SHP77 (cell line): ENCODE measurements at regions not wholly inside any gene's neighbourhood (a gene's known extent, or its start where the extent isn't known, plus 50 kb on each side); places are given as distances from the start of the nearest gene placed in this dataset.
"Not testable (repeated sequence)": the region's sequence is repeated elsewhere in the genome, so short reads cannot be mapped to it uniquely, and the experiment has no call there.

Experiments used
- DNase-seq, 2 experiments: peaks; one replicate each; lab custom pipeline; 2025; lab: John Stamatoyannopoulos, UW

DNA sequence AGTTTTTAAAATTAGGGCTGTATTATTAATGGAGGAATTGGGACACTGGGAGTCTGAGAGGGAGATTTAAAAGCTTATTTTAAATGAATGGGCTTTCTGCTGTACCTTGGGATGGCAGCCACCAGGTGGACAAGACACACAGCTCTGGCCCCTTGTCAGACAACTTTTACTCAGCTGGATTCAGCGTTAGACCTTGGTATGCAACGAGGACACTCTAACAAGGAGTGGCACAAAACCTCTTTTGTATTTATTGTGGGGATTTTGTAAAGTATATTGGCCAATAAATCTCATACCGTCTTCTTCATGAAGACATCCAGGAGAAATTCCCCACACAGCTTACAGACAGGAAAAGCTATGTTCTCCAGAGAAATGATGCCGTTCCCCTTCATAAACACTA lies 105.7 kb downstream of the LCA5 start:
- no peak for DNase-seq

DNA sequence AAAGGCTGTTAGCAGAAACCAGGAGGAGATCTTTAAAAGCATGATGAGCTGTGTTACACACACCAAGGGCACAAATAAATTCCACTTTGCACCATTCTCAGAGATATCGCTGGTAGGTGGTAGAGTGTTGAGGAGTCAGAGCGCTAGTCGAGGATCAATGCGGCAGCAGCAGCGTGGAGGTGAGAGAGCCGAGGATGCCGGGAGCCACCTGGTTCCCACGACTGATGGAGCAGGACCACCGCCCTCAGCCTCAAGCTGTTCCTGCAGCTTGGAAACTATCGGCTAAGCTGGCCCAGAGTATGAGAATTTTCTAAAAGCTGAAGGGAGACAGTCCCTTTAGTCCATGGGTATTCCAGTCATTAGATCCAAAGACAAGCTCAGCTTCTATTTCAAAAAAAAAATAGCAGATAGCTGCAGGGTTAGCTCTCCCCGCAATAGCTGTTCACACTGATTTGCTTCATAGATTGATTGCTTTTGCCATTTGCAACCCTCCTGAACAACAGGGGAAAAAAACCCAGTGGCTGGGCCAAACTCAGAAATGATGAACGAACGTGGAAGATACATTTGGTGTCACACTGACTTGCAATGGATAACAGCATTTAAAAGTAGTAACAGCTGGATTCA lies 106.2 kb downstream of the LCA5 start:
- no peak for DNase-seq

DNA sequence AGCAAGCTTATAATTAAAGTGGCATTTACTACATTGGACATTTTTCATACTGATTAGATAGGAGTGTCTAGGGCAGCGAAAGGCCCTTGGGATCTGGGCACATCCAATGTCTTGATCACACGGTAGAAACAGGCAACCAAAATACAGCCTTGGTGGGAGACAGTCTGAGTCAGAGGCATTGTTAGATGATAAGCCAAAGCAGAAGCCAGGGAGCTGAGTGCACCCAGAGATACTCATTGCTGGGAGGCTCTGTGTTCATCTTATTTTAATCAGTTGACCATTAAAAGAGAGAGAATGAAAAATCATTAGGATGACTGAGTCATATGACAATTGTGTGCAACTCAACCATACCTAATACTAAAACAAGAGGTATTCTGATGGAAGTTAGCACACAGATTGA lies 109.5 kb downstream of the LCA5 start:
- DNase-seq = no peak

DNA sequence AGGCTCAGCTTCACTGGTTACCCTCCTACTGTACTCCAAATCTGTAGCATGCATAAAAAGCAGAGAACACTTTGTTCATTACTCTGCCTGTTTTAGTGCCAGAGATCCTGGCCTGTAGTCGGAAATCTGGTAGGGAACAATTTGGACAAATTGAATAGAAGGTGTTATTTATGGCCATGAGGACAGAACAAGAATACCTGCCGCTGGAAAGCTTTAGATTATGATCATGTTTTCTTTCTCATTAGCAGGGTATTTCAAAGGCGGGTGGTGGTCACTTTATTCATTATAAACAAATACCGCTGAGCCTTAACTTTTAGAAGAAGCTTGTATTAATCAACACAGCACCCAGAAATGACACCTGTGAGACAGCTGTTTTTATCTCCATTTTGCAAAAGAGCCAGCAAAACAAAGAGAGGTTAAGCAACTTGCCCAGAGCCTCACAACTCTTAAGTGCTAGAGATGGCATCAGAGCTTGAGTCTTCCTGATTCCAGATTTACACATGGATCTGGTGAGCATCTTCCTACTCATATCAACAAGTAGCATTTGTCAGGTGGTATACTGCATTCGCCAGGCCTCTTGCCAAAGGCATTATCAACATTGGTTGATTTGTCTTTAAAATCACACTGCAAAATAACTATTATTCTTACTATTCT lies 110.5 kb downstream of the LCA5 start:
- DNase-seq = no peak

DNA sequence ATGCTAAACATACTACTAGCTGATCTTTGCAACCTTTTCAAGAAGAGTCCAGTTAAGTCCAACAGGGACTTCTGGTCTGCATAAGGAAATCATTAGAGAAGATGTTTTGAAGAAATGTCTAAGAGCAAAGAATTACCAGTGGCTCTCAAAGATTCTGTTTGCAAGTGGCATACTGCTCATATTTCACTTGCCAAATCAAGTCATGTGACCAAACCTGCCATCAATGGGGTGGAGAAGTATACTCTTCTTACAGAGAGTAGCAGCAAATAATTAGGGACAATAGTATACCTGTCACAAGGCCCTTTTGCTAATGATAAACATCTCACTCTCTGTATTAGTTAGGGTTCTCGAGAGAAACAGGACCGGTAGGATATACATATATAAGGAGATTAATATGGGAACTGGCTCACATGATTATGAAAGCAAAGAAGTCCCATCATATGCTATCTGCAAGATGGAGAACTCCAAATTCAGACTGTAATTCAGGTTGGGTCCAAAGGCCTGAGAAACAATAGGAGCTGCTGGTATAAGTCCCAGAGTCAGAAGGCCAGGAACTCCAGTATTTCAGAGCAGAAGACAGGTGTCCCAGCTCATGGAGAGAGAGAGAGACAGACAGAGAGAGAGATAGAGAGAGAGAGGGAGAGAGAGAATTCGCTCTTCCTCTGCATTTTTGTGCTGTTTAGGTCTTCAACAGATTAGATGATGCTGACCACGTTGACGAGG lies 111.5 kb downstream of the LCA5 start:
- DNase-seq = no peak

DNA sequence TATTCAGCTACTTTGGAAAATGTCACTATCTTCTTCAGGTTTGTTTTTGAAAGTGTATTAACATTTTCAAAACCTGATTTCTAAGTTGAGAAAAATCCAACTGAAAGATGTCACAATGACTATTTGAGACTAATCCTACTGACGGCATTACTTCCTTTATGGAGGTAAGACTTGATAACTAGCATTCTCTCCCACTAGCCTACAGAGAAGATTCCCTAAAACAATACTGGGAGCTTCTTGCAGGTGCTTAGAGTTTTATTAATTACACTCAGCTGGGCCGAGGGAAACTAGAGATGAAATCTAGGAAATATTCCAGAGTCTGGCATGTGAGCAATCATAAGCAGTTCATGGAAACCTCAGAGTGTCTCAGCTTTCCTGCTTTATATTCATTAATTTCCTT lies 114.0 kb downstream of the LCA5 start:
- no peak for DNase-seq

DNA sequence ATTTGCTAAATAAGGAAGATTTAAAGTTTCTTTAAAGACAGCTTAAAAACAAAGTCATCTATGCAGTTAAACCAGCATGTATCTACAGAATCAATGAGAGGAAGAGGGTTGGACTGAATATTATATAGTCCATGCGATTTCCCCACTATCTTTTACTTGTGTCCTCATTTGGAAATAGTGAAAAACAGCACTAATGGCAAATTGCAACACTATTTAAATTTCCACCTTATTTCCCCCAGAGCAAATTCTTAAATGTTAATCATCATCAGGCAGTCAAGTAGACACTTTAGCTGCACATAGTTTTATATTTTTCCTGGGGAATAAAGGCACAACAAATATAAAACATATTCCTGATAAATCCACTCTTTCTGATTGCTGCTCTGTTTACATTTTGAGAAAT lies 114.6 kb downstream of the LCA5 start:
- no peak for DNase-seq

DNA sequence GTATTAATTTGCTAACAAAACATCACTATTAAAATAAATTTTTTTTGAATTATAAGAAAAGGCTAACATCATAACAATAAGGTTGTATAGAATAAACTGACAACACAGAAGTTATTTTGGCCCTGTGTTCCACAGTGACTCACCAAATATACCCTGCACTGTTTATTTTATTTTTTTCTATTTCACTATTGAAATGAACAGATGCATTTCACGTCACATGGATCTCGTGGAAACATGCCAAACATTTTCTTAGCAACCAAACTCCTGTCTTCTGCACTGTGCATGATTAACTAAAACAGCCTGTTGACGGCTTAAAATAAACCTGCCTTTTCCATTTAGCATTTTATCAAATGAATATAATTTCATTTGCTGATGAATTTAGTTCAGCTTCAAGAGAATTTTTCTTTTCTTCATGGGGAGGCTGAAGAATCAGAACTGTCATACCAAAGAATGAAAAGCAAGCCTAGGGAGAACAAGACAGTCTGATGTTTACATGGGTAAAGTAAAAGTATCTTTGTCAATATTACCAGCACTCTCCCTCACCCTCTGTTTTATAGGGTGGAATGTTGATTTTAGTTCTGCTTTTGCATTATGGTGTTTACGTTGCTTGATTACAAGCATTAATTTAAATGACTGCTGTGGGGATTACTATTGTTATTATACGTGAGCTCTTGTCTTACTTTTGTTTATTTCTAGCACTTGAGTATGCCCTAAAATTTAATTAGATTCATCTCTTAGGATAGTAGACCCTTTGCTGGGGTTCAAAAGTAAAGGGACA lies 115.3 kb downstream of the LCA5 start:
- DNase-seq = peak; percentile 64 to 72

DNA sequence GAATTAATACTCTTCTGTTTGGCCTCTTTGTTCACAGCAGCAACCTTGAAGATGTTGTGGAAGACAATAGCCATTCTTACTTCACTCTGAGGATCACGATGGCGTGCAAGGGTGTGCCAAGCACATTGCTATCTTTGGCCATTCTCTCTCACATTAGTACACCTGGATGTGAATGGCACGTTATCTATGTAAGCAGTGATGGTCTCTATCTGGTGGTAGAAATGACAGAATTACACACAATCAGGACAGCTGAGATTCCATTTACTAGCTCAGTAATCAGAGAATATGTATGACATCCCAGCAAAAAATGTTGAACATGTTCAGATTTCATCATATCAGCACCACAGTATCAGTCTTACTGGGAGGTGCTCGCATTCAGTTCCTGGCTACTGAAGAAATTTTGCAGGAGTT lies 116.2 kb downstream of the LCA5 start:
- peak; percentile 22 to 41 for DNase-seq

DNA sequence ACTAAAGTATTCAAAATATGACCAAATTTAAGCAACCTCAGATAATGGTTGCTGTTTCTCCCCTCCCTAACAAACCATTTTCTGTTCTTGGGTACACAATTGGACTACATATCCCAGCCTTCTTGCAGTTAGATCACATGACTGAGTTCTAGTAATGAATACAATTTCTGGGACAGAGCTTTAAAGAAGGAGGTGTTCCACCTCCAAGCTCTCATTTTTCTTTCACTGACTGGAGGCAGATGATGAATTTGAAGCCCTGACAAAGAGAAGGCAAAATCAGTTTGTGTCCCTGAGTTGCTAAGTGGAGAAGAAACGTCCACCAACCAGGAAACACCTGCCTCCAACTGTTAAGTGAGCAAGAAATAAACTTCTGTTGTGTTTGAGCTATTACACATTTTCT lies 117.2 kb downstream of the LCA5 start:
- peak; percentile 31 to 55 for DNase-seq

DNA sequence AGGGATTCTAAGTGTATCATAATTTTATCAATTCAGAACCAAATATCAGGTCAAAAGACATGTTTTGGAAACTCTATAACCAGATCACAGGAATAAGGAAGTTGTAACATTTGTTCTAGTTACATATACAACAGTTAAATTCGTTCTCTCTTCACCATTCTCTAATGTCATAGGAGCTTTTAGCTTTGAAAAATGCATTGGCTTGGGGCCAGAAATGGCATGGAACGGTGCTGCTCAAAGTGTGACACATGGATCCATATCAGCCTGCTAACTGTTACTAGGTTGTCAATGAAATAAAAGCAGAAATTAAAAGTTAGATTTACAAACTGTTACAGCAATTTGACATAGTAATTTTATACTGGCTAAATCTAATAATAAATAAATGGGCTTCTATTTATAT lies 120.3 kb downstream of the LCA5 start:
- DNase-seq = no peak

DNA sequence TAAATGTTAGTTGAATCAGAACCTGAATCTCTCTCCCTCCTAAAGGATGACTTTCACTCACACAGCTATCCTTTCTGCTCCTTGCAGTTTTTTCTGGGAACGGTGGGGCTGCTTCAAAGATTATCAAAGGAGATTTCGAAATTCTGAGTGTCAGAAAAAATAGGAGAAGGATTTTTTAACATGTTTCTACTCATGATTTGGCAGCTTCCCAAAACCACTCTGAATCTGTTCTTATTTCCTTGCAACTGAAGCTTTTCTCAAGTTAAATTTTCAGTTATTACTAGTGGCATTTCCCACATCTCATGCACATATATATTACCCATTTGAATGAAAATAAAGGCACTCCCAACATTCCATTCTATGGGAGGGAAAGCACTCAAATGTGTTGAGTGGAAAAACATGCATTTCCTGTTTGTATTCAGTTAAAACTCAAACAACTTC lies 123.6 kb downstream of the LCA5 start:
- no peak for DNase-seq

DNA sequence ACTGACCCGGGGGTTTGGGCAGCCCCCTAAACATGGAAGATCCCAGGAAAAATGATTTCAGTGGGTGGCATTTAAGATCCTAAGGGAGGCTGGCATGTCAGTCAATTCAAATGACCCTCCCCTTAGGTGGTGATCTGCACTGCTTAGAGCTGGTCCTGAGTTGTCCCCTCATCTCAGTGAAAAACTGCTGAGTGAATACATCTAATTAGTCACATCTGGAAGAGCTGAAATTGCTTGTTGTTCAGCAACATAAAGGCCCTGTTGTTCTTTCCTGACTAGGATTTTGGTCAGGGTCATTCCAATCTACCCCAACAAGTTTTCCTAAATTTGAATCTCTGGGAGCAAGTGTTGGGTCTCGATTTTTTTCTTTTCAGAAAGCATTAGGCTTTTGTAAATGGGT lies 126.4 kb downstream of the LCA5 start:
- no peak for DNase-seq

DNA sequence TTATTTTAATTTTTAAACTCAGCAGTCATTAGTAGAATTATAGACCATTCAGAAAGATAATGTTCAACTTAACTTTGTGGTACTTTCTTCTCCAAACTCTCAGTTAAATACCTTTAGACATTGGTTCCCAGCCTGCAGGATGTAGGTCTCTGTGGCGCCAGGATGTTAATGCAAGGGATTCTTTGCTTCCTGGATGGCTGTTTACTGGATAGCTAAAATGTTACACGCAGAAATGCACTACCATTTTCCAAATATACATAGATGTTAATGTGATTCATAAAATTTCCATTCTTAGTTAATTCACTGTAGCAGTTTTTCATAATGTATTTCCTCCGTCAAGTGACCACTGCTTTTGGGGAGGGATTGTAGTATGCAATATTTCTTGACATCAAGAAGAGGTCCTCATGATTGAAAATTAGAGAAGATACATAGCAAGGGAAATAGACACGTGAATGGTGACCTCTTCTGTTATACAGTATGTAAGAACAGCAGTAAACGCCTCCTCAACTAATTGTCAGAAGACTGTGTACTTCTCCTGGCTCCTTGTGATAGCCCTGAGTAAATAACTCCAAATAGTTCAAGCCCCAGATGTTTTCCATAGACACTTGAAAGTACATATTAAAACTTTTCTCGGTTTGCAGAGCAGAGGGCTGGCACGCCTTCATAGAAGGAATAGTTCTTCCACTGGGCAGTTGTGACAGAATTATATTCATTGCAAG lies 128.8 kb downstream of the LCA5 start:
- DNase-seq = no peak

DNA sequence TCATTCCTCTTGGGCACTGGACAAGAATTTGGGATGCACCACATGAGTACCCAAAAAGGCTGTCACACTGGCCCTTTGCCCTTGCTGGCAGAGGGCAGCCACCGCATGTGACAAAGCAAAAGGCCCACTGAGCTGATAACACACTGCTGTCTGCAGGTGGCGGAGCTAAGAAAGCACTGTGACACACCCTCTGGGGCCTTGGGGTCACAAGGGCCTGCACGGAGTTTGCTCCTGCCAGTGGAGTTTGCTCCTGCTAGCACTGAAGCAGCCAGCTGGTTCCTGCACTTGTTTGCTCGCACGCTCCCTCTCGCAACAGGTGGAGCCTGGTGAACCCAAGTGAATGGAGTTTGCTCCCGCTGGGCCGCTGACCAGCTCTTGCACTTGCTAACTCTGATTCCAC lies 132.6 kb downstream of the LCA5 start:
- DNase-seq = no peak

DNA sequence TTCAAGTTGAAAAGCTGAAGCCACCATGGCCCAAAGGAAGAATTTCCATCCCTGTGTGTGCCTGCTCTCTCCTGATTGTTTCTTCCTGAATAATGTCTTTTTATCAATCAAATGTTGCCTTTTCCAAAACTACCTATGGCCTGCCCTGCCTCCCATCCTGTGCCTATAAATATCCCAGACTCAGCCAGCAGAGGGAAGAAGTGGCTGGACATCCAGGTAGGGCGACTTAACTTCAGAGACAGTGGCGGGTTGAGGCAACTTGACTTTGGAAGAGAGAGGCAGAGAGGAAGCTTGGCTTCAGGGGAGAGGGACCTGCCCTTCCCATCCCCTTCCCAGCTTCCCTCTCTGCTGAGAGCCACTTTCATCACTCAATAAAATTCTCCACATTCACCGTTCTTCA lies 133.0 kb downstream of the LCA5 start:
- no peak for DNase-seq

DNA sequence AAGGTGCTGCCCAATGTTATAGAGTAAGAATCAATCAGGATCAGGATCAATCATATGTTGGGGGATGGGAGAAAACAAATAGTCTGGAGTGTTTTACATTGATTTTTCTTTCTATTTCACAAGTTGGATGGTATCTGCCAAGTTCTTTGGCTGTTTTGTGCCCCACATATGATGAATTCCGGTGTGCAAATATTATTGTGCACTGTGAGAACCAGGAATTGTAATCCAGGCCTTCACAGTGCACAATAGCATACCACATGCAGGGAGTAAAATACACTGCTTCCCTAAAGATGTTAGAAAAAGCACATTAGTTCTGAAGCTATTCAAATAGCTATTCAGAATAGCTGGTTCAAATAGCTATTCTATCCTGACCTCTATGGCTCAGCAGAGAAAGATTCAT lies 133.7 kb downstream of the LCA5 start:
- DNase-seq = no peak

DNA sequence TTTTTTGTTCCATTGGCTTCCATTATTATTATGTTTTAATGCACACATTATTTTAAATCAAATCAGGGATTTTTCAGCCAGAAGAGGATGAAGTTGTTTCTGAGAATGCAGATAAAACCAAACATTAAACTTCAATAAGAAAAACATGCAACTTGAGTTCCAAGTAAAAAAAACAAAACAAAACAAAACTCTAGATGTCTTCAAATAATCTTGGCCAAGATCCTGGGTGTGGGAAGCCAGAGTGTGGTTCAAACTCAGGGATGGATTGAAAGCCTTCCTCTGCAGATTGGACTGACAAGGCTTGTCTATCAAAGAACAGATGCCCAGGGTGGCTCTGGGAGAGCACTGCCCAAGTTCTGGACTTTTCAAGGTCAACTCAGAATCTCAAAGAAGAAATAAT lies 134.1 kb downstream of the LCA5 start:
- DNase-seq = no peak

DNA sequence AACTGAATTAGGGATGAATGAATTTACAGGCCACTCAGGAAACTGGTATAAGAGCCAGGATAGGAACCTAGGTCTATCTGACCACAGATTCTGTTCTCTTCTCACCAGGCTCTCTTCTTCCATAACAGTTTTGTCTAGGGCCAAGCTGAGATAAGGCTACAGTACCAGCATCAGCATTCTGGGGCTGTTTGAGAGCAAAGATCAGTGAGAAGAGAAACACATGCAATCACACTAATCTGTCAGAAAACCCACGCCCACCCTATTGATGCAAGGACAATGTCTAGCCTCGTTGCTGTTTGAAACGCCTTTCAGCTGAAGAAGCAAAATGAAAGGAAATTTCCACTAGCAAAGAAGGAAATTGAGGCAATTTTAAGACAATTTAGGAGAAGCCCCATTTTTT lies 137.7 kb downstream of the LCA5 start:
- DNase-seq = no peak

DNA sequence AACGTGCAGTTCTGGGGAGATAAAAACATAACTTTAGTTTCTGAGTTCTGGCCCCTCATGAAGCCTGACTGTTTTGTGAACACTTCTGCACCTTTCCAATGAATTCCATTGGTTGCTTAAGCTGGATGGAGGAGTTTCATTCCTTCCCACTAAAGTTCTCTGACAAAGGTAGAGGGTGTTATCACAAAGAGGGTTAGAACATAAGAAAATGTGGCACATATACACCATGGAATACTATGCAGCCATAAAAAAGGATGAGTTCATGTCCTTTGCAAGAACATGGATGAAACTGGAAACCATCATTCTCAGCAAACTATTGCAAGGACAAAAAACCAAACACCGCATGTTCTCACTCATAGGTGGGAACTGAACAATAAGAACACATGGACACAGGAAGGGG lies 138.6 kb downstream of the LCA5 start:
- not testable (repeated sequence) for DNase-seq

DNA sequence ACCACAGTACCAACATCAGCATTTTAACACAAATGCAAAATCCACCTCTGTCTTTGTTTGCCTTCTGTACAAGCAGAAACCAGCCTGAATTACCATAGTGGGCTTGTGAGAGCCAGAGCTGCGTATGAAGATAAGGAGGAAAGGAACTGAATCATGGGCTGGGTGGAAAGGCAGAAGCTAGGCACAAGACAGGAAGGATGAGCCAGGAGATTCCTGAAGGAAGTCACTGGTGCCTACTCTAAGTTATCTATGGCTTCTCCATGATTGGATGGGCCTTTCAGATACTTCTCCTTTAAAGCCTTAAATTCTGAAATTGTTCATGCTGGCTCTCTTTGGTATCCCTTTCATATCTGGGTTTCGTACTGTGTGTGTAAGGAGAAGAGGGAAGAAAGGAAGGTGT lies 140.6 kb downstream of the LCA5 start:
- no peak for DNase-seq

DNA sequence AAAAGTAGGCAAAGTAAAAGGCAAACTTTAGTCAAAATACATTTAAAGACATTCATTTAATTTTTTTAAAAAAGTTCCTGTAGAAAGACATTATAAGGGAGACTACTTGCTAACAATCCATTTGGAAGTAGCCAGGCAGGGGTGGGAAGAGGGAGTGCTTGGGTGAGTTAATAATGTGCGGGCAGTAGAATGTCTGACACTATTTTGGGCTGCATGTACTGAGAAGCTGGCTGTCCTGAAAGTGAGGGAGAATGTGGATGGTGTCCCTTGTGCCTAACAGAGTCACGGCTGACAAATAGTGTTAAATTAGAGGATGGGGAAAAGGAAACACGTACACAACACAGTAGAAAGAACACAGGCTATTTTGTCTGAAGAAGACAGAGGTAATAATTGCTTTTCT lies 142.5 kb downstream of the LCA5 start:
- DNase-seq = no peak
